HG03175 (cell line): ENCODE measurements at regions not wholly inside any gene's neighbourhood (a gene's known extent, or its start where the extent isn't known, plus 50 kb on each side); places are given as distances from the start of the nearest gene placed in this dataset.
A peak's percentile ranks its signal among the peaks of the same experiment; 100 is the strongest.

Source experiments
- ATAC-seq: cut with Tn5 transposase; IDR thresholded peaks from one replicate; pipeline ENCODE4 v1.9.1; 2021; ENCODE audit warnings: mild to moderate bottlenecking, moderate library complexity; ENCODE audit not compliant: unreplicated experiment

DNA sequence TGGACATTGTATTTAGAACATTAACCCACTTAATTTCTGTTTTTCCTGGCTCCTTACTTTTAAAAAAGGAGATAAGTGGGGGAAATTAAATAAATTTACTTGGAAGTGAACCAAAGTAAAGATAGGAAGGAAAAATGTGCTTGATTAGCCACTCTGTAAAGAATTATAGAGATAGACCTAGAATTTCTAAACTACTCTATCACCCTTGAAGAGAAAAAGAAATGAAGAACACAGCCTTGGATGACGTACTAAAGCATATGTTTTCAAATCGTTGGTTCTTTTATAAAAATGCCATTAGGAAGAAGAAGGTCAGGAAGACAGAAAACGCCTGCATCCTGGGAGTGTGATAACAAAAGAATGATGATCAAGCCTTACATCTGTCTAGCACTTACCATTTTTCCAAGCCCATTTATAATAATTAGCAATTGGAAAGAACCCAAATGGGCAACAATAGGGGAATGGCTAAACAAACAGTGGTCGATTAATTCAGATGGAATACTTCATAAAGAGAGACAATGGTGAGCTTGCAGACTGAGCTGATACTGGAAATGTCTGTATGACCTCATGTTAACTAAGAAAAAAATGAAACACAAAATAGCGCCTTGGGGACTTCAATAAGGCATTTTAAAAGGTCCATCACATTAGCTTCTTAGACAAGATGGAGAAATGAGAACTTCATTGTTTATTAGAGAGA is 81.0 kb upstream of the LRRC55 start:
- no peak for ATAC-seq

DNA sequence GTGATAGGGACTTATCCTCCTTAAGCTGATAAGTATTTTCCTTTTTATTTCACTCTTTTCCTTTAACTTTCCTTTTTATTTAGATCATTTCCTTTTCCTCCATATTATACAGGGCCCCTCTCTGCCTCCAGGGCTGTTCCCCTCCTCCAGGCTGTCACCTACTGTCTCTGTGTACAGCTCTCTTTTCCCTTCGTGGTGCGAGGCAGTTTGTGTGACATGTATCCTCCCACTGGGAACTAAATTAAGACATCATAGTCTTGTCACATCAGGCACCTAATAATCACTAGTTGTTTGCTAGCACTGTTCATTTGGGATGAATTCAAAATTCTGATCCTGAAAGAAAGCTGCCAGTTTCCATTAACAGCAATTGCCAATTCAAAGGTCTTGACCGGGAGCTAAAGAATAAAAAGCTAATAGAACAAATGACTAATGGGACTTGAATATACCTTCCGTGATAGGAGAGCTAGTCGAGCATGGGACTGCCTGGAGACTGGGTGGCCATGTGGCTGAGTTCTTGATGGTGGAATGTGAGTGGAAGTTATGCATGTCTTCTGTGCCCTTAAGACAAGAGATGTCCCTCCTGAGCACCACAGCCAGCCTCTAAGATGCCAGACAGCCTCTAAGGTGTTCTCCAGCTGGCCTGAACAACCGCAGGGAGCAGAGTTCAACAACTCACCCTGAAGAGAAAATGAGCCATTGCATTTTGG is 77.7 kb upstream of the LRRC55 start:
- ATAC-seq, result no peak

DNA sequence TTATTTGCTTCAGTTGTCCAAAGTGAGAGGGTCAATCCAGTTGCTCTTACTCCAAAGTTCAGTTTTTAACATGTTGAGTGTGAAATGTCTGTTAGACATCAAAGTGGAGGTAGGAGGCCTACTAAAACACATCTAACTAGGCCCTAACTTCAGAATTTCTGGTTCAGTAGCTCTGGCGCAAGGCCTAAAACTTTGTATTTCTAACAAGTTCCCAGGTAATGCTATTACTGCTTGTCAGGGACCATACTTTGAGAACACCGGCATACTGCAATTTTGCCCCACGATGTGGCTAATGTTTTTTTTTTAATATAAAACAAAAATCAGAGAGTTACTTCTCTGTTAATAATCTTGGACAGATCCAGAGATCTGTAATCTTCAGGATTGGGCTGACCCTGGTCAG is 72.4 kb upstream of the LRRC55 start:
- ATAC-seq, result no peak

DNA sequence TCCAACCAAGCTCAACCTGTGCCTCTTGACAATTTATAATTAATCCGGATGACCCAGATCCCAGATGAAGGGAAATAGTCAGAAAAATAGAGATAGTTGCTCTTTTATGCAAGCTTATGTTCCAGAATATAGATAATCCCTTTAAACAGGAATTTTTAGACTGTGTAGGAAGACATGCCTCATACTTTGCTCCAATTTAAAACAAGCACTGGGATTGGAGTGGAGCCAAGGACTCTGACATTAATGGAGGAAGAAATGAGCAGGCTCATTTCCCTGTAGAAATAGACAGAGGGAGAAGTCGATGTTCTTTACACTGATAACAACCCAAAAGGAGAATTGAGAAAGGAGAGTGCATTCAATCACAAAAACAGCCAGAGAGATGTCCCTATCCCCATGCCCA is 70.1 kb upstream of the LRRC55 start:
- no peak for ATAC-seq

DNA sequence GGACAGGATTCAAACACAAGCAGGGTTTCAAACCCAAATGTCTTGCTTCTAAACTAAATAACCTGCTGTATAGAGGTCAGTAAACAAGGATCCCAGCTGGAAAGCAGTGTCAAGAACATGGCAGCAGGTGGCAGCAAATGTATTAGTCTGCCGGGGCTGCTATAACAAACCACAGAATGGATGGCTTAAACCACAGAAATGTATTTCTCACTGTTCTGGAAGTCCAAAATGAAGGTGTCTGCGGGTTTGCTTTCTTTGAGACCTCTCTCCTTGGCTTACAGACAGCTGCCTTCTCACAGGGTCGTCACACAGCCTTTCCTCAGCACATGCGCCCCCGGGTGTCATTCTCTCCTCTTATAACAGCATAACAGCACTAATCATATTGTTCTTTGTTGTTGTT is 65.1 kb upstream of the LRRC55 start:
- ATAC-seq, result peak; percentile 61

DNA sequence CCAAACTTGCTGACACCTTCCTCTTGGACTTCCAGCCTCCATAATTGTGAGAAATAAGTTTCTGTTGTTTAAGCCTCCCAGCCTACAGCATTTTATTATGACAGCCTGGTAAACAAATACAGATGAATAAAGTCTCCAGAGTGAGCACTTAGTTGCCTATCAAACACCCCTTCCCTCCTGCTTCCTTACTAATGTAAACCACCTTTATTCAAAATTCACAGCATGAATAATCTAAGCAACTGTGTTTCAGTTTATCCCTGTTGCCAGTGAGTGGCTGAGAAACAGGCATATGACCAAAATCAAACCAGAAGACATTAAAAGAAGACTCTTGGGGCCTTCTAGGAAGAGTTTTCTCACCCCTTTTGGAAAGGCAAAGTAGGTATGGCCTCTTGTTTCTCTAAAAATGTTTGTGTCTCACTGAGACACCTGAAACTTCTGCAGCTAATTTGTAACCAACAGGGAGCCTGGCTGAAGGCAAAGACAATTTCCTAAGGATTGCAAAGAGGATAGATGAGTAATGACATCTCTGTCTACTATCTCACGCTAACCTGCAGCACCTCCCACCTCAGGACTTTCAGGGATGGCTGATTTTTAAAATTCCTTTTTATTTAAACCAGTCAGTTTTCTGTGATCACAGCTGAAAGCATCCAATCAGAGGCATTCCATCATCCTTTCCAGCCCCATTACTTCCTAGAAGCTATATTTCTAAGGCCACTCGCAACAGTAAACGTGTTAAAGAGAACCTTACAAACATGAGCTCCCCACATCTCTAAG is 61.4 kb upstream of the LRRC55 start:
- ATAC-seq, result no peak

DNA sequence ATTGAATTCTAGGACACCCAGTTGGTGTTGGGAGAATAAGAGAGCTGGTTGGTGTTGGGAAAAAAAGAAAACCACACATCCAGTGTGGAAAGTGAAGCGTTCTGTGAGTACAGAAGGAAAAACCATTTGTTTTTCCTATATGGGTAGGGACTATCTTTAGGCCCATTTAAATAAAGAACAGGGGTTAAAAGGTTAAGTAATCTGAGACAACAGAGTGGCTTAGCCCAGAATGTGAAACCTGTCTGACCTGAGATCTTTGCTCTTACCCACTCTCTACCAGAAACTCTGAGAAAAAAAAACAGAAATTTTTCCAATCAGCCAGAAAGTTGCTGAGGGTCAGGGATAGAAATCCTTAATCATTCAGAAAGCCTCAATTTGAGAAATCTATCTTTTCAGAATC is 59.8 kb upstream of the LRRC55 start:
- ATAC-seq, result no peak

DNA sequence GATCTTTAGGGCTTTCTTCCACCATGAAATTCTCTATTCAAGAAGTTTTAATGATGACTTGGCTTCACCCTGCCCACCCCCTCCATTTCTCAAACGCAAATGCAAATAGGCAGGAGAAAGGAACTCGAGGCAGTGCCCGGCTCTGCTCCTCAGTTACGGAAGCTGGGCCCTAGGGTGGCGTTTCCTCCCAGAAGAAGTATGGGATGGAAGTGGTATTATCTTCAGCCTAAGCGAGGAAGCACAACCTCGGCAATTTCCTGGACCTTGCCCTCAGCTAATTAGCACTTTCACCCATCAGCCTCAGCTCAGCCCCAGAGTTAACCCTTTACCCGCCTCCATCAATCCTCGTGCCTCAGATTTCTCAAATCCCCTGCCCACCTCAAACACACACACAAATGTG is 58.2 kb upstream of the LRRC55 start:
- ATAC-seq, result no peak

DNA sequence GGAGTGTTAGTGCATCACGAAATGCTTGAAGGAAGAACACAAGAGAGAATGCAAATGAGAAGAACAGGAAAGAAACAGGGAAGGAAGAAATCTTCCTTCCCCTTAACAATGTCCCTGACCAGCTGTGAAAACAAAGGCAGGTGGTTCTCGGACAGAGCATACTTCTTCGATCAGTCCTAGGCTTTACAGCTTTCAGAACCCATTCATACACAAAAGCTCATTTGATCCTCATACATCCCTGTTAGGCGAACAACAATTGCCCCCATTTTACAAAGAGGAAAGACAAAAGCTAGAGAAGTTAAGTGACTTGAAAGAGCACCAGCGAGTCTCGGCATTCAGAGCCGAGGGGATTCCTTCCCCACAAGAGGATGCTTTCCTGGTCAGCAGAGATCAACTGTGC is 57.2 kb upstream of the LRRC55 start:
- no peak for ATAC-seq

DNA sequence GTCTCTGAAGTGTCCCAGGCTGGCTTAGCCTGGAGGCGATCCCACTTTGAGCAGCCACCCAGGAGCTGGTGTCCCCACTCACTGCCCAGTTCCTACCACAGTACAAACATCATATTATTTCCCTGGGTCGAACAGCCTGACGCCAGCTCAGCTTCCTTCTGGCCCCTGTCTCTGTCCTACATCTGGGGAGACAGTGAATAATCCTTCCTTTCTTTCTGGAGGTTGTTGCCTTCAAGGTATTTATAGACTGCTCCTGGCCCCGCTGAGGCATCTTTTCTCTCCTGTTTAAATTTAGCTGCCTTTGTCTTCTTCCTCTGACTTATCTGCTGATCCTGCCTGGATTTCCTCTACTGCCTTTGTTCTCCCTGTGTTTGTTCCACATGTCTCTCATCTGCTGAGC is 56.8 kb upstream of the LRRC55 start:
- no peak for ATAC-seq

DNA sequence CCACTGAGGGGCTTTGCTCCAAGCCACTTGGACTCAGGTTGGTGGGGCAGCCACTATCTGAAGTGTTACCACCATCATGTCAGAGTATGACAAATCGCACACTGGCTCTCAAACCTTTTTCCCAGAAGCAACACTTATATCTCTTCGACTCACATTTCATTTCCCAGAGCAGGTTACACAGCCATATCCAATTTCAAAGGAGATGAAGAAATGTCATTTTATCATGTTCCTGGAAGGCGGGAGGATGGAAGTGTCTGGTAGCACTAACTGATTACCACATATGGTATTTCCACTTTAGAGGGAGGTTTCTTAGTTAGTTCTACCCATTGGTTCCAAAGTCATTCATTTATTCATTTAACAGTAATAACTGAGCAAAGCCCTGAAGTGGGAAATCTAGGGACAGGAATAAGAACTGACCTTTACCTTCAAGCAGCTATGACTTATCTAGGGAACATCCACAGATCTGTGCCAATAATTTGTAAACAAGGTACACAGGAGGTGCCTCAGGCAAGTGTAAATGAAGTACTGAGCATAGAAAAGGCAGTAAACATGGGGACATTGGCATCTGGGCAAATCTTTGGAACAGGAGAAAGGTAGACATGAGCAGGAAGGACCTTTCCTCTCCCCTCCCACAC is 54.9 kb upstream of the LRRC55 start:
- ATAC-seq, result no peak

DNA sequence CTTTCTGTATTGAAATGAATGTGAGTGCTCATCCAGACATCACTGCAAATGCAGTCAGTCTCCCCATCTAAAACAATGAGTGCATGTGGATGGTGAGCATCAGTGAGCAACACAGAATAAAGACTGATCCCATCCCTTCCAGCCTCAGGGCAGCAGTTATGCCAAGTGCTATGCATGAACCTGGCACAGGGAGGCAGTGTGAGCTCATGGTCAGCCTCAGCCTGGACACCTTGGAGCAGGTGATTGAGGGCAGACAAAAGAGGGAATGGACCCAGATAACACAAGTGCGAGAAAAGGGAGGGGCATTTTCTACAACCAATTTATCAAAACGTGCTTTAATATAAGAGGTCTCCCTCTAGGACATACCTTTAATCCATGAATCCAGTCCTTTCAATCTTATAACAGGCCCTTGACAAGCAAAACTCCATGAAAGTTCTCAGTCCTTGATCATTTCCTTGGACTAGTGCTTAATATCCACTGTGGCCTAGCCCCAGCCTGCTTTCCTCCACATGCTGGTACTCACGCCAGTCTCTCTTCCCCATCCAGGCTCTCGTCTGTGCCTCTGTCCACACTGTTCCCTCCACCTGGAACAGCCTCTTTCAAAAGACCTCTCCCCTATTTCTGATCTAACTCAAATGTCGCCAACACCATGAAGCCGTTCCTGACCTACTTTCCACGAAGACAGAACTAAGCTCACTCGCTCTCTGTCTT is 50.5 kb upstream of the LRRC55 start:
- ATAC-seq, result no peak
